HG03103 (cell line): ENCODE measurements at regions not wholly inside any gene's neighbourhood (a gene's known extent, or its start where the extent isn't known, plus 50 kb on each side); places are given as distances from the start of the nearest gene placed in this dataset.
"Not testable (repeated sequence)": the region's sequence is repeated elsewhere in the genome, so short reads cannot be mapped to it uniquely, and the experiment has no call there.

Experiments
- ATAC-seq: cut with Tn5 transposase; IDR thresholded peaks from one replicate; pipeline ENCODE4 v1.9.1; 2021; ENCODE audit warnings: low read depth; ENCODE audit not compliant: unreplicated experiment

- ATAC-seq: no peak
Observed at GRCh38 chr2:48043131-48043700, 136.9 kb upstream of the FBXO11 start.

GRCh38 chr2:48043746-48044145 lies 137.4 kb upstream of the FBXO11 start:
- ATAC-seq: no peak

GRCh38 chr2:48045613-48046012 lies 139.3 kb upstream of the FBXO11 start:
- ATAC-seq: no peak

- no peak for ATAC-seq
Observed at GRCh38 chr2:48048476-48049171, 142.3 kb upstream of the FBXO11 start.

- no peak for ATAC-seq
Observed at GRCh38 chr2:48049371-48049770, 143.1 kb upstream of the FBXO11 start.

GRCh38 chr2:48050711-48051110 lies 144.4 kb upstream of the FBXO11 start:
- no peak for ATAC-seq

GRCh38 chr2:48059975-48060374 lies 153.7 kb upstream of the FBXO11 start:
- ATAC-seq: no peak

- ATAC-seq: not testable (repeated sequence)
Observed at GRCh38 chr2:48061656-48062055, 155.4 kb upstream of the FBXO11 start.

GRCh38 chr2:48065096-48065495 lies 158.8 kb upstream of the FBXO11 start:
- ATAC-seq: no peak

- no peak for ATAC-seq
Observed at GRCh38 chr2:48066000-48066399, 159.7 kb upstream of the FBXO11 start.

GRCh38 chr2:48069769-48070168 lies 163.5 kb upstream of the FBXO11 start:
- ATAC-seq: no peak

GRCh38 chr2:48070415-48070814 lies 164.1 kb upstream of the FBXO11 start:
- no peak for ATAC-seq

GRCh38 chr2:48072583-48072982 lies 166.3 kb upstream of the FBXO11 start:
- ATAC-seq: no peak

GRCh38 chr2:48075631-48076030 lies 169.3 kb upstream of the FBXO11 start:
- ATAC-seq: no peak

GRCh38 chr2:48080534-48081316 lies 174.4 kb upstream of the FBXO11 start:
- ATAC-seq: no peak

GRCh38 chr2:48081317-48081628 lies 175.0 kb upstream of the FBXO11 start:
- ATAC-seq: no peak

GRCh38 chr2:48085888-48086287 lies 179.6 kb upstream of the FBXO11 start:
- ATAC-seq: no peak

- ATAC-seq: no peak
Observed at GRCh38 chr2:48088994-48089393, 182.7 kb upstream of the FBXO11 start.

- ATAC-seq: no peak
Observed at GRCh38 chr2:48089644-48090043, 183.3 kb upstream of the FBXO11 start.

GRCh38 chr2:48092846-48093803 lies 186.8 kb upstream of the FBXO11 start:
- no peak for ATAC-seq

- ATAC-seq: not testable (repeated sequence)
Observed at GRCh38 chr2:48096765-48097164, 190.5 kb upstream of the FBXO11 start.
